Spleen (tissue), 11 donors: ENCODE measurements at regions not wholly inside any gene's neighbourhood (a gene's known extent, or its start where the extent isn't known, plus 50 kb on each side); places are given as distances from the start of the nearest gene placed in this dataset.
"Not testable (repeated sequence)": the region's sequence is repeated elsewhere in the genome, so short reads cannot be mapped to it uniquely, and the experiment has no call there.

ENCODE experiments used
- DNase-seq: peaks from one replicate; pipeline ENCODE4 v3.0.0-alpha.2; 2020
- H3K27ac ChIP-seq, 8 donors: fragments of 200-600 bp; sonication (generic) in 7 of 8; 1 replicate in 4 of 8; 2 replicates in 4 of 8; pipeline versions ENCODE4 v1.5.0 to v1.8.0; 2016 to 2021; ENCODE audit warnings: inconsistent platforms in 4 of 8, mild to moderate bottlenecking in 4 of 8, moderate library complexity in 1 of 8
- H3K27me3 ChIP-seq, 7 donors: fragments of 200-600 bp; sonication (generic) in 6 of 7; replicated peaks in 1 of 7; 1 replicate in 4 of 7; 2 replicates in 3 of 7; pipeline versions ENCODE4 v1.5.0 to v1.8.0; 2016 to 2021; ENCODE audit warnings: inconsistent platforms in 3 of 7, mild to moderate bottlenecking in 1 of 7
- H3K36me3 ChIP-seq, 6 donors: fragments of 200-600 bp; sonication (generic) in 5 of 6; 1 replicate in 4 of 6; 2 replicates in 2 of 6; pipeline versions ENCODE4 v1.5.0 to v1.8.0; 2016 to 2021; ENCODE audit warnings: inconsistent platforms in 2 of 6
- H3K4me1 ChIP-seq, 6 donors: fragments of 200-600 bp; sonication (generic) in 5 of 6; 1 replicate in 3 of 6; 2 replicates in 3 of 6; pipeline versions ENCODE4 v1.5.0 to v1.8.0; 2016 to 2021; ENCODE audit warnings: inconsistent platforms in 3 of 6
- H3K4me3 ChIP-seq, 8 donors: fragments of 200-600 bp; sonication (generic) in 7 of 8; 1 replicate in 4 of 8; 2 replicates in 4 of 8; pipeline versions ENCODE4 v1.5.0 to v1.8.0; 2016 to 2021; ENCODE audit warnings: inconsistent platforms in 4 of 8, mild to moderate bottlenecking in 4 of 8, moderate library complexity in 2 of 8
- H3K9me3 ChIP-seq, 8 donors: fragments of 200-600 bp; sonication (generic) in 7 of 8; 1 replicate in 4 of 8; 2 replicates in 4 of 8; pipeline versions ENCODE4 v1.5.0 to v1.8.0; 2016 to 2021; ENCODE audit warnings: inconsistent platforms in 4 of 8
- CTCF ChIP-seq, 11 experiments: fragments of 200-600 bp in 7 of 11; fragments of 450-650 bp in 4 of 11; sonication (generic) in 4 of 11; IDR thresholded peaks in 8 of 11; conservative IDR thresholded peaks in 3 of 11; 1 replicate in 7 of 11; 2 replicates in 4 of 11; pipeline versions ENCODE4 v1.4.0 to v1.8.0; 2016 to 2021; ENCODE audit warnings: antibody characterized with exemption in 11 of 11, inconsistent platforms in 4 of 11, mild to moderate bottlenecking in 1 of 11
- POLR2A ChIP-seq, 3 donors: fragments of 450-650 bp; IDR thresholded peaks; one replicate each; pipeline ENCODE4 v1.5.1; 2017; ENCODE audit warnings: antibody characterized with exemption in 3 of 3, mild to moderate bottlenecking in 1 of 3
- POLR2AphosphoS5 ChIP-seq, 3 donors: sonication (generic); formaldehyde crosslinking; IDR thresholded peaks; one replicate each; pipeline ENCODE4 v1.5.1; 2017; ENCODE audit warnings: antibody characterized with exemption in 3 of 3
- WGBS, 5 donors: extraction: QIAGEN DNeasy Blood & Tissue Kit in 3 of 5; methylation state at CpG; one replicate each; pipeline versions ENCODE4 v1.1.5 to v1.1.7; 2013 to 2018; 5-methylcytosine and 5-hydroxymethylcytosine counted together
- intact Hi-C: fragments of 100-400 bp; cut with DNase I; formaldehyde crosslinking; loops from one replicate; pipeline ENCODE4 v1.15.0; 2023; ENCODE audit warnings: low total_unique reads
- donor health status: healthy with polysubstance abuse.
- donor health status: DM: no; HTN: no; CAD: no; lungs with moderate emphysema.
- donor health status: DM: no; HTN: no; CAD: no.
- donor health status: Bipolar disorder and iron deficiency.
- donor health status: healthy.
- donor health status: DM: no; HTN: no; CAD: no.
- donor health status: DM: yes; HTN: yes; CAD: no.

GRCh38 chr5:34416501-34417008 is 239.6 kb upstream of the RAI14 start:
- peaks cover 0 to 26% (median 15%) of the 10 kb centered on the region in 8 donors for H3K9me3 ChIP-seq
- H3K4me1 ChIP-seq = no peaks in the 10 kb centered on the region
- no peaks in the 10 kb centered on the region for H3K36me3 ChIP-seq
- TF ChIP-seq POLR2A (IDR thresholded peaks at IDR 0.05) (no peak), CTCF (IDR thresholded peaks at IDR 0.05 in 8 of 11, conservative IDR thresholded peaks at IDR 0.05 in 3 of 11) (no peak), POLR2AphosphoS5 (IDR thresholded peaks at IDR 0.05) (no peak)
- H3K4me3 ChIP-seq = no peak overlapping the region
- DNase-seq = no peak
- intact Hi-C loops = no loop called here
- H3K27ac ChIP-seq = no peak overlapping the region
- no peaks in the 10 kb centered on the region for H3K27me3 ChIP-seq

GRCh38 chr5:34420191-34420590 is 235.9 kb upstream of the RAI14 start:
- H3K4me3 ChIP-seq, H3K36me3 ChIP-seq, H3K27ac ChIP-seq, intact Hi-C loops, H3K4me1 ChIP-seq, H3K27me3 ChIP-seq, DNase-seq: not testable (repeated sequence)
- H3K9me3 ChIP-seq = peaks cover 0 to 26% (median 15%) of the 10 kb centered on the region in 8 donors
- 52 to 79% (median 71%) methylated on average over 2 of the region's 2 CpGs for WGBS, 5 donors

- TF ChIP-seq POLR2AphosphoS5 (IDR thresholded peaks at IDR 0.05) (no peak), POLR2A (IDR thresholded peaks at IDR 0.05) (no peak), CTCF (IDR thresholded peaks at IDR 0.05 in 8 of 11, conservative IDR thresholded peaks at IDR 0.05 in 3 of 11) (no peak)
- Histone ChIP-seq H3K4me3 (no peak overlapping the region), H3K36me3 (no peaks in the 10 kb centered on the region), H3K9me3 (no peaks in the 10 kb centered on the region), H3K4me1 (no peaks in the 10 kb centered on the region), H3K27me3 (no peaks in the 10 kb centered on the region), H3K27ac (no peak overlapping the region)
- intact Hi-C loops = no loop called here
- WGBS, 5 donors = 78 to 88% (median 84%) methylated on average over 4 of the region's 4 CpGs
- DNase-seq = no peak
Measured at GRCh38 chr5:34436761-34437501, 219.2 kb upstream of the RAI14 start.

- Histone ChIP-seq H3K36me3 (no peaks in the 10 kb centered on the region), H3K27me3 (no peaks in the 10 kb centered on the region), H3K4me3 (no peak overlapping the region), H3K27ac (no peak overlapping the region), H3K9me3 (no peaks in the 10 kb centered on the region), H3K4me1 (no peaks in the 10 kb centered on the region)
- intact Hi-C loops = no loop called here
- 56 to 75% (median 65%) methylated on average over 7 of the region's 7 CpGs for WGBS, 5 donors
- no peak for DNase-seq
- TF ChIP-seq POLR2A (IDR thresholded peaks at IDR 0.05) (no peak), CTCF (IDR thresholded peaks at IDR 0.05 in 8 of 11, conservative IDR thresholded peaks at IDR 0.05 in 3 of 11) (no peak), POLR2AphosphoS5 (IDR thresholded peaks at IDR 0.05) (no peak)
Measured at GRCh38 chr5:34439601-34440000, 216.5 kb upstream of the RAI14 start.

GRCh38 chr5:34441767-34442166 is 214.4 kb upstream of the RAI14 start:
- H3K4me1 ChIP-seq, DNase-seq, H3K27ac ChIP-seq, H3K9me3 ChIP-seq, H3K36me3 ChIP-seq, intact Hi-C loops, H3K27me3 ChIP-seq, H3K4me3 ChIP-seq: not testable (repeated sequence)
- 95 to 100% (median 100%) methylated on average over 1 of the region's 1 CpG for WGBS, 5 donors
